ENCODE measurements at regions not wholly inside any gene's neighbourhood (a gene's known extent, or its start where the extent isn't known, plus 50 kb on each side); places are given as distances from the start of the nearest gene placed in this dataset.

DNA sequence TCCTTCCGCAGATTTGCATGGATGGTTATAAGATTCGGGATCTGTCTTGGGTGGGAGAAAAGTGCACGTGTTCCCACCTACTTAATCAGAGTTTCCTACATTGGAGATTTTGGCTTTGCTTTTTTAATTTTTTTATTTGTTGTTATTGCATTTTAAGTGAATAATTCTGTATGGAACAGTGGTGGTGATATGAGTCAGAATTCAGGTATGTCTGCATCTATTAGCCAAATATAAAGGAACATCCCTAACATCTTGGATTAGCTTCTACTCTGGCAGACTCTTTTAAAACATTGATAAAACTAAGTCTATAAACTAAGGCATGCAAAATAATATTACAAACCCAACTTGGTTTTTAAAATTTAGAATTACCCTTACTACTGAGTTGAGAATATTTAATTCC is 659.8 kb upstream of the EPHA5 start:
- ChIA-PET CTCF (no interaction called here), POLR2A (ENCODE audit: low non-redundant PET) (no interaction called here)
- no TSS peak for BruUV-seq (replicated peaks)
- H3K36me3 ChIP-seq (ENCODE audit: insufficient read depth, low read length, poor library complexity, severe bottlenecking) = no peaks in the 10 kb centered on the region
- no peak for DNase-seq (ENCODE audit: low spot score)
- intact Hi-C loops (cut with micrococcal nuclease; ENCODE audit: unreplicated experiment) = no loop called here
- TF ChIP-seq, protein P1, sequence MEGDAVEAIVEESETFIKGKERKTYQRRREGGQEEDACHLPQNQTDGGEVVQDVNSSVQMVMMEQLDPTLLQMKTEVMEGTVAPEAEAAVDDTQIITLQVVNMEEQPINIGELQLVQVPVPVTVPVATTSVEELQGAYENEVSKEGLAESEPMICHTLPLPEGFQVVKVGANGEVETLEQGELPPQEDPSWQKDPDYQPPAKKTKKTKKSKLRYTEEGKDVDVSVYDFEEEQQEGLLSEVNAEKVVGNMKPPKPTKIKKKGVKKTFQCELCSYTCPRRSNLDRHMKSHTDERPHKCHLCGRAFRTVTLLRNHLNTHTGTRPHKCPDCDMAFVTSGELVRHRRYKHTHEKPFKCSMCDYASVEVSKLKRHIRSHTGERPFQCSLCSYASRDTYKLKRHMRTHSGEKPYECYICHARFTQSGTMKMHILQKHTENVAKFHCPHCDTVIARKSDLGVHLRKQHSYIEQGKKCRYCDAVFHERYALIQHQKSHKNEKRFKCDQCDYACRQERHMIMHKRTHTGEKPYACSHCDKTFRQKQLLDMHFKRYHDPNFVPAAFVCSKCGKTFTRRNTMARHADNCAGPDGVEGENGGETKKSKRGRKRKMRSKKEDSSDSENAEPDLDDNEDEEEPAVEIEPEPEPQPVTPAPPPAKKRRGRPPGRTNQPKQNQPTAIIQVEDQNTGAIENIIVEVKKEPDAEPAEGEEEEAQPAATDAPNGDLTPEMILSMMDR (conservative IDR thresholded peaks at IDR 0.05; ENCODE audit: low read depth, low read length) = no peak
- no peak for TF ChIP-seq EZH2 (IDR thresholded peaks at IDR 0.05; ENCODE audit: borderline replicate concordance, low read depth, low read length, poor library complexity, severe bottlenecking)
- H3K4me3 ChIP-seq (ENCODE audit: low read depth, low read length, poor library complexity, severe bottlenecking) = no peak overlapping the region
- peaks cover 4% of the 10 kb centered on the region for H3K4me1 ChIP-seq (ENCODE audit: insufficient read depth, low read length, poor library complexity, severe bottlenecking)
- no peaks in the 10 kb centered on the region for H3K9me3 ChIP-seq (ENCODE audit: low read depth, low read length, poor library complexity, severe bottlenecking)
- H3K27me3 ChIP-seq (replicated peaks; ENCODE audit: insufficient read depth, low read depth, low read length, poor library complexity) = no peaks in the 10 kb centered on the region
- H3K27ac ChIP-seq (ENCODE audit: low read depth, low read length, poor library complexity, severe bottlenecking) = no peak overlapping the region

DNA sequence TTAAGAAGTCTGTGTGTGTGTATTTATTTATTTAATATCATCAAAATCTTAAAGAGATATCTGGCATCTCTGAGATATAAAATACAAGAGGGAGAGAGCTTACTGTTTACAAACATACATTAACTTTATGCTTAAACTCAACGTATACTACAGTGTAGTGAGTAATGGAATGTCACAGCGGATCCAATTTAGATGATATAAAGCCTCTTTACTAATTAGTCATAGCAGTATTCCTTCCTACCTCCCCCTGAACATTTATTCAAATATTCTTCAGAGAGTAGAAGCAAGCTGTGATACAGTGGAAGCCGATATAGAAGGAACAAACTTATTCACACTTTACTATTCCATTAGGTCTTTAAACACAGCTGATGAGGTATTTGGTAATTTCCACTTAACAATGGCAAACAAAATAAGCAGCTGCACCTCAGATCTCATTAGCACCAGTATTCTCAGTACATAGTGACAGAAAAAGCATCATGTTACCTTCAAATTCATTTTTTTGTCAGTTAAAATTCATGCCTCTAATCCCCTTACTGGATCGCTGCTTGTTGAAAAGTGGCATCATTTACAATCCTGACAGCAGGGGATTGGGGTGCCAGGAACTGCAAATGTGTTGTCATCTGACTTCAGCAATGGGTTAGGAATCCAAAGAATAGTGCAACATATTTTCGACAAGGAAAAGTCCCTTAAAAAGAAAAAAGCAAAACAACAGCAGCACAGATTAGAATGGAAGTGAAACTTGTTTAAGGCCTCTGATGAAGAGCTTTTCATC is 658.7 kb upstream of the EPHA5 start:
- CTCF ChIA-PET = no interaction called here
- POLR2A ChIA-PET (ENCODE audit: low non-redundant PET) = no interaction called here
- TF ChIP-seq EZH2 (IDR thresholded peaks at IDR 0.05; ENCODE audit: borderline replicate concordance, low read depth, low read length, poor library complexity, severe bottlenecking) = no peak
- TF ChIP-seq, protein P1 (conservative IDR thresholded peaks at IDR 0.05; ENCODE audit: low read depth, low read length) = no peak
- peak; percentile 23 for DNase-seq (ENCODE audit: low spot score)
- Histone ChIP-seq H3K4me1 (ENCODE audit: insufficient read depth, low read length, poor library complexity, severe bottlenecking) (peaks cover 4% of the 10 kb centered on the region), H3K27me3 (replicated peaks; ENCODE audit: insufficient read depth, low read depth, low read length, poor library complexity) (no peaks in the 10 kb centered on the region), H3K4me3 (ENCODE audit: low read depth, low read length, poor library complexity, severe bottlenecking) (no peak overlapping the region), H3K36me3 (ENCODE audit: insufficient read depth, low read length, poor library complexity, severe bottlenecking) (no peaks in the 10 kb centered on the region), H3K9me3 (ENCODE audit: low read depth, low read length, poor library complexity, severe bottlenecking) (no peaks in the 10 kb centered on the region), H3K27ac (ENCODE audit: low read depth, low read length, poor library complexity, severe bottlenecking) (no peak overlapping the region)
- no TSS peak for BruUV-seq (replicated peaks)
- intact Hi-C loops (cut with micrococcal nuclease; ENCODE audit: unreplicated experiment) = no loop called here

DNA sequence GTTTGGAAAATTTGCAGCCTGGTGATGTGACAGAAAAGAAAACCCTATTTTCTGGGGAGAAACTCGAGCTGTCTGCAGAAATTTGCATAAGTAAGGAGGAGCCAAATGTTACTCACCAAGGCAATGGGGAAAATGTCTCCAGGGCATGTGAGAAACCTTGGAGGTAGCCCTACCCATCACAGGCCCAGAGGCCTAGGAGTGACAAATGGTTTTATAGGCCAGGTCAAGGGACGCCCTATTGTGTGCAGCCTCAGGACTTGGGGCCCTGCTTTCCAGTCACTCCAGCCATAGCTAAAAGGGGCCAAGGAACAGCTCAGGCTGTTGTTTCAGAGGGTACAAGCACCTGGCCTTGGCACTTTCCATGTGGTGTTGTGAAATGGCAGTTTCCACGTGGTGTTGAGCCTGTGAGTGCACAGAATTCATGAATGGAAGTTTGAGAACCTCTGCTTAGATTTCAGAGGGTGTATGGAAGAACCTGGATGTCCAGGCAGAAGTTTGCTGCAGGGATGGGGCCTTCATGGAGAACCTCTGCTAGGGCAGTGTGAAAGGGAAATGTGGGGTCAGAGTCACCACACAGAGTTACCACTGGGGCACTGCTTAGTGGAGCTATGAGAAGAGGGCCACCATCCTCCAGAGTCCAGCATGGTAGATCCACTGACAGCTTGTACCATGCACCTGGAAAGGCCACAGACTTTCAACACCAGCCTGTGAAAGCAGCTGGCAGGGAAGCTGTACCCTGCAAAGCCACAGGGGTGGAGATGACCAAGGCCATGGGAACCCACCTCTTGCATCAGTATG is 637.6 kb upstream of the EPHA5 start:
- H3K9me3 ChIP-seq (ENCODE audit: low read depth, low read length, poor library complexity, severe bottlenecking) = no peaks in the 10 kb centered on the region
- H3K27ac ChIP-seq (ENCODE audit: low read depth, low read length, poor library complexity, severe bottlenecking) = no peak overlapping the region
- TF ChIP-seq EZH2 (IDR thresholded peaks at IDR 0.05; ENCODE audit: borderline replicate concordance, low read depth, low read length, poor library complexity, severe bottlenecking) = no peak
- TF ChIP-seq, protein P1 (conservative IDR thresholded peaks at IDR 0.05; ENCODE audit: low read depth, low read length) = no peak
- intact Hi-C loops (cut with micrococcal nuclease; ENCODE audit: unreplicated experiment) = no loop called here
- POLR2A ChIA-PET (ENCODE audit: low non-redundant PET) = no interaction called here
- no peak for DNase-seq (ENCODE audit: low spot score)
- no peaks in the 10 kb centered on the region for H3K27me3 ChIP-seq (replicated peaks; ENCODE audit: insufficient read depth, low read depth, low read length, poor library complexity)
- no peaks in the 10 kb centered on the region for H3K4me1 ChIP-seq (ENCODE audit: insufficient read depth, low read length, poor library complexity, severe bottlenecking)
- CTCF ChIA-PET = no interaction called here
- no peaks in the 10 kb centered on the region for H3K36me3 ChIP-seq (ENCODE audit: insufficient read depth, low read length, poor library complexity, severe bottlenecking)
- H3K4me3 ChIP-seq (ENCODE audit: low read depth, low read length, poor library complexity, severe bottlenecking) = no peak overlapping the region
- no TSS peak for BruUV-seq (replicated peaks)
